H1 (cell line): ENCODE measurements at regions not wholly inside any gene's neighbourhood (a gene's known extent, or its start where the extent isn't known, plus 50 kb on each side); places are given as distances from the start of the nearest gene placed in this dataset.

Source experiments
- CTCF ChIA-PET: fragments of 300-600 bp; sonication (Branson Sonifier 250); formaldehyde crosslinking; loops from one replicate; lab custom pipeline; 2021; ENCODE audit not compliant: partially characterized antibody; lab: Charles Lee
- POLR2A ChIA-PET: fragments of 300-600 bp; sonication (Branson Sonifier 250); formaldehyde crosslinking; loops from one replicate; lab custom pipeline; 2021; ENCODE audit warnings: inconsistent platforms; ENCODE audit not compliant: partially characterized antibody; lab: Charles Lee
- DNase-seq, 2 experiments: peaks; one replicate each; pipeline versions ENCODE4 v3.0.0 to v3.0.0-alpha.2; 2010 to 2022; ENCODE audit warnings: low spot score in 2 of 2, low read depth in 1 of 2, mixed read lengths in 1 of 2
- FAIRE-seq: peaks from 2 replicates; lab custom pipeline; 2011; peaks lifted over from hg19 to GRCh38; lab: Jason Lieb, UNC
- H2AFZ ChIP-seq: 2 replicates; pipeline ENCODE4 v1.8.1; 2012; ENCODE audit warnings: low read length, inconsistent platforms
- H2AK5ac ChIP-seq: 2 replicates; pipeline ENCODE4 v1.6.1; 2013; ENCODE audit warnings: low read depth, low read length
- H2BK120ac ChIP-seq: replicated peaks from 2 replicates; pipeline ENCODE3; 2013; ENCODE audit warnings: low read depth, low read length, inconsistent platforms
- H2BK12ac ChIP-seq: 2 replicates; pipeline ENCODE4 v1.6.1; 2013; ENCODE audit warnings: low read depth, low read length
- H2BK15ac ChIP-seq: 2 replicates; pipeline ENCODE4 v1.6.1; 2013; ENCODE audit warnings: low read length
- H2BK20ac ChIP-seq: 2 replicates; pipeline ENCODE4 v1.6.1; 2013; ENCODE audit warnings: low read length
- H2BK5ac ChIP-seq: 2 replicates; pipeline ENCODE4 v1.6.1; 2013; ENCODE audit warnings: low read depth, low read length
- H3K14ac ChIP-seq: 2 replicates; pipeline ENCODE4 v1.6.1; 2013; ENCODE audit warnings: inconsistent platforms; ENCODE audit not compliant: insufficient read length
- H3K18ac ChIP-seq: 2 replicates; pipeline ENCODE4 v1.6.1; 2013; ENCODE audit warnings: low read length; ENCODE audit errors: extremely low read depth
- H3K23ac ChIP-seq: 2 replicates; pipeline ENCODE4 v1.6.1; 2013; ENCODE audit warnings: inconsistent platforms; ENCODE audit not compliant: insufficient read length
- H3K23me2 ChIP-seq: 2 replicates; pipeline ENCODE4 v1.6.1; 2013; ENCODE audit warnings: low read depth, low read length
- H3K27ac ChIP-seq: 2 replicates; pipeline ENCODE4 v1.6.1; 2011; ENCODE audit warnings: low read depth, low read length, inconsistent platforms
- H3K27me3 ChIP-seq, 4 experiments: replicated peaks in 1 of 4; 1 replicate in 1 of 4; 2 replicates in 3 of 4; pipeline versions ENCODE4 v1.6.1 to v1.8.1; 2011 to 2013; ENCODE audit warnings: low read length in 3 of 4, mild to moderate bottlenecking in 3 of 4, inconsistent platforms in 2 of 4, mixed read lengths in 2 of 4, moderate library complexity in 1 of 4; ENCODE audit not compliant: control insufficient read depth in 3 of 4, insufficient read depth in 3 of 4; ENCODE audit errors: extremely low read depth in 1 of 4
- H3K36me3 ChIP-seq, 4 experiments: 2 replicates each; pipeline versions ENCODE4 v1.6.1 to v1.8.1; 2011 to 2013; ENCODE audit warnings: mild to moderate bottlenecking in 4 of 4, low read length in 3 of 4, moderate library complexity in 2 of 4, control low read depth in 1 of 4, inconsistent platforms in 1 of 4; ENCODE audit not compliant: insufficient read depth in 4 of 4, control insufficient read depth in 2 of 4
- H3K4ac ChIP-seq: replicated peaks from 2 replicates; pipeline ENCODE3; 2013; ENCODE audit warnings: low read length, low read depth, mixed read lengths, inconsistent platforms; ENCODE audit not compliant: insufficient read length
- H3K4me1 ChIP-seq, 4 experiments: replicated peaks in 1 of 4; 1 replicate in 1 of 4; 2 replicates in 3 of 4; pipeline versions ENCODE4 v1.6.1 to v1.8.1; 2011 to 2013; ENCODE audit warnings: low read length in 3 of 4, inconsistent platforms in 2 of 4, mixed read lengths in 1 of 4; ENCODE audit not compliant: insufficient read depth in 4 of 4, control insufficient read depth in 3 of 4
- H3K4me2 ChIP-seq, 2 experiments: 2 replicates each; pipeline versions ENCODE4 v1.6.1 to v1.8.1; 2011 to 2013; ENCODE audit warnings: low read depth in 2 of 2, low read length in 2 of 2, control low read depth in 1 of 2, inconsistent platforms in 1 of 2, mild to moderate bottlenecking in 1 of 2; ENCODE audit not compliant: insufficient read depth in 1 of 2
- H3K4me3 ChIP-seq, 4 experiments: fragments of 200-600, 300-600 bp in 1 of 4; sonication (generic), shearing (Covaris generic), sonication (Bioruptor Twin) in 1 of 4; 2 replicates each; pipeline versions ENCODE4 v1.5.1 to v1.8.1; 2011 to 2016; ENCODE audit warnings: low read length in 4 of 4, low read depth in 3 of 4, control low read depth in 2 of 4, inconsistent platforms in 2 of 4, mild to moderate bottlenecking in 2 of 4, mixed read lengths in 1 of 4, moderate library complexity in 1 of 4; ENCODE audit not compliant: insufficient read depth in 2 of 4; ENCODE audit errors: extremely low read depth in 1 of 4
- H3K56ac ChIP-seq: replicated peaks from 2 replicates; pipeline ENCODE3; 2013; ENCODE audit warnings: low read depth, mild to moderate bottlenecking, mixed read lengths, low read length, inconsistent platforms; ENCODE audit not compliant: insufficient read length
- H3K79me1 ChIP-seq: 2 replicates; pipeline ENCODE4 v1.6.1; 2013; ENCODE audit warnings: low read depth, low read length, control low read depth
- H3K79me2 ChIP-seq, 2 experiments: 2 replicates each; pipeline versions ENCODE4 v1.6.1 to v1.8.1; 2012 to 2013; ENCODE audit warnings: low read length in 2 of 2, mild to moderate bottlenecking in 2 of 2, inconsistent platforms in 1 of 2; ENCODE audit not compliant: insufficient read depth in 2 of 2, control insufficient read depth in 1 of 2
- H3K9ac ChIP-seq, 4 experiments: replicated peaks in 1 of 4; 1 replicate in 1 of 4; 2 replicates in 3 of 4; pipeline versions ENCODE4 v1.6.1 to v1.8.1; 2011 to 2013; ENCODE audit warnings: low read depth in 3 of 4, low read length in 3 of 4, control low read depth in 2 of 4, mild to moderate bottlenecking in 2 of 4, moderate library complexity in 2 of 4, inconsistent platforms in 1 of 4; ENCODE audit errors: extremely low read depth in 1 of 4
- H3K9me3 ChIP-seq, 2 experiments: 2 replicates each; pipeline versions ENCODE4 v1.6.1 to v1.8.1; 2012 to 2013; ENCODE audit warnings: mild to moderate bottlenecking in 2 of 2, moderate library complexity in 2 of 2, control low read depth in 1 of 2, inconsistent platforms in 1 of 2, low read depth in 1 of 2, low read length in 1 of 2, mixed read lengths in 1 of 2; ENCODE audit not compliant: insufficient read depth in 2 of 2
- H4K20me1 ChIP-seq, 2 experiments: replicated peaks in 1 of 2; 2 replicates each; pipeline versions ENCODE3 to v1.8.1; 2011 to 2013; ENCODE audit warnings: inconsistent platforms in 2 of 2, low read length in 2 of 2, mild to moderate bottlenecking in 1 of 2; ENCODE audit not compliant: insufficient read depth in 2 of 2, control insufficient read depth in 1 of 2
- H4K5ac ChIP-seq: 2 replicates; pipeline ENCODE4 v1.6.1; 2013; ENCODE audit warnings: low read length, low read depth, mixed read lengths, inconsistent platforms; ENCODE audit not compliant: insufficient read length
- H4K8ac ChIP-seq: 2 replicates; pipeline ENCODE4 v1.8.0; 2013; ENCODE audit warnings: mild to moderate bottlenecking, moderate library complexity, low read length, inconsistent platforms; ENCODE audit not compliant: insufficient read depth; ENCODE audit errors: extremely low read depth
- H4K91ac ChIP-seq: replicated peaks from 2 replicates; pipeline ENCODE3; 2013; ENCODE audit warnings: low read length, mixed read lengths, inconsistent platforms; ENCODE audit not compliant: insufficient read length
- ASH2L ChIP-seq: fragments of 200-600, 300-600 bp; sonication (generic); IDR thresholded peaks from one replicate; pipeline ENCODE4 v1.7.1; 2017; ENCODE audit warnings: low read length
- ATF2 ChIP-seq: IDR thresholded peaks from 2 replicates; pipeline ENCODE4 v1.6.1; 2012; ENCODE audit warnings: low read length, inconsistent platforms
- CEBPB ChIP-seq: IDR thresholded peaks from 2 replicates; pipeline ENCODE4 v1.6.1; 2012; ENCODE audit warnings: low read depth, low read length
- CHD1 ChIP-seq: IDR thresholded peaks from 2 replicates; pipeline ENCODE4 v1.6.1; 2012; ENCODE audit warnings: low read depth, low read length, improper control_type of control experiment
- CREB1 ChIP-seq: IDR thresholded peaks from 2 replicates; pipeline ENCODE4 v1.6.1; 2012; ENCODE audit warnings: inconsistent platforms
- KDM1A ChIP-seq: fragments of 200-600, 300-600 bp; sonication (generic); IDR thresholded peaks from 2 replicates; pipeline ENCODE4 v1.7.1; 2016; ENCODE audit warnings: mild to moderate bottlenecking, low read length, borderline replicate concordance
- POLR2A ChIP-seq, 2 experiments: IDR thresholded peaks; 1 replicate in 1 of 2; 2 replicates in 1 of 2; pipeline ENCODE4 v1.6.1; 2011; ENCODE audit warnings: low read depth in 2 of 2, low read length in 2 of 2, mild to moderate bottlenecking in 2 of 2; ENCODE audit errors: control extremely low read depth in 1 of 2
- POLR2AphosphoS5 ChIP-seq: IDR thresholded peaks from 2 replicates; pipeline ENCODE4 v1.6.1; 2011; ENCODE audit warnings: low read depth, low read length
- SIN3A ChIP-seq, 2 experiments: IDR thresholded peaks in 1 of 2; conservative IDR thresholded peaks in 1 of 2; 2 replicates each; pipeline ENCODE4 v1.6.1; 2011 to 2012; ENCODE audit warnings: low read length in 2 of 2, improper control_type of control experiment in 1 of 2, low read depth in 1 of 2, mild to moderate bottlenecking in 1 of 2
- SIRT6 ChIP-seq: IDR thresholded peaks from one replicate; pipeline ENCODE4 v1.7.1; 2012; ENCODE audit warnings: low read length, inconsistent platforms
- SUZ12 ChIP-seq: fragments of 200-600 bp; sonication (generic); IDR thresholded peaks from 2 replicates; pipeline ENCODE4 v1.6.1; 2012; ENCODE audit warnings: mild to moderate bottlenecking, inconsistent platforms, low read length, moderate library complexity, mixed read lengths
- TBP ChIP-seq: IDR thresholded peaks from 2 replicates; pipeline ENCODE4 v1.6.1; 2011; ENCODE audit warnings: low read depth, low read length, improper control_type of control experiment
- TCF12 ChIP-seq: IDR thresholded peaks from 2 replicates; pipeline ENCODE4 v1.6.1; 2011; ENCODE audit warnings: low read depth, mild to moderate bottlenecking, low read length
- USF2 ChIP-seq: IDR thresholded peaks from 2 replicates; pipeline ENCODE4 v1.6.1; 2011; ENCODE audit warnings: low read length, improper control_type of control experiment
- WGBS, 2 experiments: shearing (Covaris generic) in 1 of 2; methylation state at CpG; one replicate each; pipeline versions ENCODE4 v1.1.6 to v1.1.7; 2013 to 2015; ENCODE audit warnings: low lambda C conversion rate in 2 of 2, mixed read lengths in 2 of 2, inconsistent platforms in 1 of 2, low coverage in 1 of 2, missing lambda C conversion rate in 1 of 2; ENCODE audit not compliant: insufficient replicate concordance in 2 of 2, insufficient coverage in 1 of 2, insufficient read length in 1 of 2; ENCODE audit errors: extremely low coverage in 1 of 2, missing lambda C conversion rate in 1 of 2; 5-methylcytosine and 5-hydroxymethylcytosine counted together

DNA sequence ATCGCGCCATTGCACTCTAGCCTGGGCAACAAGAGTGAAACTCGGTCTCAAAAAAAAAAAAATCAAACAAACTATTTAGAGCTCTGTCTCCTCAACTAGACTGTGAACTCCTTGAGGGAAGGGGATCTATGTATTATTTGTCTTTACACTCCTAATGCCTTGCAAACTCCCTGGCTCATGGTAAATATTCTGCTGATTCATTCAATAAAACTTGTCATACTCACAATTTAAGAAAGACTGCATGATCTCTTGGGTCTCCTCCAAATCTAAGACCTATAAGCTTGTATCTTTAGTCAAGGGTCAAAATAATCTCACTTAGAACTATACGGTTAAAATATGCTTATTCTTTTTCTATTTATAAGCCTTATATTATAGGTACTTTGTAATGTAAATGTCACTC is 90.3 kb upstream of the NR5A2 start:
- H2AK5ac ChIP-seq: no peak overlapping the region
- H3K79me2 ChIP-seq: no peaks in the 10 kb centered on the region
- H4K5ac ChIP-seq: no peak overlapping the region
- no peak overlapping the region for H2BK20ac ChIP-seq
- H3K4ac ChIP-seq: no peak overlapping the region
- FAIRE-seq: no peak
- no peak overlapping the region for H2BK12ac ChIP-seq
- H4K91ac ChIP-seq: no peak overlapping the region
- H3K14ac ChIP-seq: no peak overlapping the region
- no peak overlapping the region for H2BK15ac ChIP-seq
- H3K4me3 ChIP-seq: no peak overlapping the region
- H3K79me1 ChIP-seq: no peaks in the 10 kb centered on the region
- no peaks in the 10 kb centered on the region for H3K9me3 ChIP-seq
- no peak overlapping the region for H2AFZ ChIP-seq
- no peaks in the 10 kb centered on the region for H3K4me1 ChIP-seq
- H3K18ac ChIP-seq: no peak overlapping the region
- no peak overlapping the region for H3K23ac ChIP-seq
- H3K4me2 ChIP-seq: no peak overlapping the region
- TF ChIP-seq POLR2A (IDR thresholded peaks at IDR 0.05; ENCODE audit: control extremely low read depth in 1 of 2, low read depth in 2 of 2, low read length in 2 of 2) (no peak), KDM1A (no peak), CREB1 (no peak), SIN3A (conservative IDR thresholded peaks at IDR 0.05 in 1 of 2, IDR thresholded peaks at IDR 0.05 in 1 of 2; ENCODE audit: low read depth in 1 of 2, low read length in 2 of 2) (no peak), TBP (no peak), ATF2 (no peak), ASH2L (no peak), TCF12 (no peak), CHD1 (no peak), CEBPB (no peak), SIRT6 (no peak), SUZ12 (no peak), USF2 (no peak), POLR2AphosphoS5 (no peak)
- TF ChIP-seq, all 59 proteins: peak for 0
- Histone ChIP-seq H3K56ac (no peak overlapping the region), H4K8ac (no peak overlapping the region), H4K20me1 (no peaks in the 10 kb centered on the region), H2BK5ac (no peak overlapping the region), H2BK120ac (no peak overlapping the region), H3K23me2 (no peaks in the 10 kb centered on the region), H3K27me3 (no peaks in the 10 kb centered on the region), H3K9ac (no peak overlapping the region), H3K27ac (no peak overlapping the region), H3K36me3 (no peaks in the 10 kb centered on the region)
- ChIA-PET POLR2A (no interaction called here), CTCF (interaction anchor here (0.6 to 0.9 kb wide), 5 partner anchors 17 to 293 kb away, joined by 3 read pairs; no protein-coding TSS in a partner anchor)
- WGBS, 2 experiments: 97% methylated on average over 4 of the region's 4 CpGs; no CpG with 5 or more reads in 1 of the 2 experiments
- DNase-seq: no peak
